Neural progenitor cell (in vitro differentiated cells): ENCODE measurements at regions not wholly inside any gene's neighbourhood (a gene's known extent, or its start where the extent isn't known, plus 50 kb on each side); places are given as distances from the start of the nearest gene placed in this dataset.

Experiments
- DNase-seq: peaks from one replicate; pipeline ENCODE4 v3.0.0-alpha.2; 2016; ENCODE audit warnings: low spot score
- H2AFZ ChIP-seq: fragments of 200-600 bp; sonication (generic); replicated peaks from 2 replicates; pipeline ENCODE4 v1.6.1; 2016; ENCODE audit warnings: antibody characterized with exemption
- H3F3A ChIP-seq: fragments of 200-600 bp; sonication (generic); 2 replicates; pipeline ENCODE4 v1.6.1; 2016; ENCODE audit warnings: antibody characterized with exemption, low read depth
- H3K27ac ChIP-seq: fragments of 200-600 bp; sonication (generic); 2 replicates; pipeline ENCODE4 v1.5.1; 2016; ENCODE audit warnings: mild to moderate bottlenecking
- H3K27me3 ChIP-seq: fragments of 200-600 bp; sonication (generic); 2 replicates; pipeline ENCODE4 v1.6.1; 2016; ENCODE audit warnings: mild to moderate bottlenecking, moderate library complexity
- H3K36me3 ChIP-seq: fragments of 200-600 bp; sonication (generic); 2 replicates; pipeline ENCODE4 v1.5.1; 2016
- H3K4me1 ChIP-seq: fragments of 200-600 bp; sonication (generic); 2 replicates; pipeline ENCODE4 v1.6.1; 2016; ENCODE audit warnings: mixed run types
- H3K4me2 ChIP-seq: fragments of 200-600 bp; sonication (generic); 2 replicates; pipeline ENCODE4 v1.6.1; 2016
- H3K4me3 ChIP-seq: fragments of 200-600 bp; sonication (generic); 2 replicates; pipeline ENCODE4 v1.5.1; 2016
- H3K79me2 ChIP-seq: fragments of 200-600 bp; sonication (generic); 2 replicates; pipeline ENCODE4 v1.6.1; 2016; ENCODE audit warnings: low read depth
- H3K9ac ChIP-seq: fragments of 200-600 bp; sonication (generic); 2 replicates; pipeline ENCODE4 v1.6.1; 2016
- H3K9me3 ChIP-seq: fragments of 200-600 bp; sonication (generic); 2 replicates; pipeline ENCODE4 v1.5.1; 2016; ENCODE audit warnings: low read depth
- H4K20me1 ChIP-seq: fragments of 200-600 bp; sonication (generic); 2 replicates; pipeline ENCODE4 v1.6.1; 2016; ENCODE audit warnings: low read depth
- H3K27ac Mint-ChIP-seq: 3 replicates; pipeline ENCODE4 v1.8.0; 2021; ENCODE audit warnings: mixed read lengths
- H3K27me3 Mint-ChIP-seq: 2 replicates; pipeline ENCODE4 v1.8.0; 2022; ENCODE audit warnings: low read depth, mild to moderate bottlenecking, inconsistent platforms, moderate library complexity, mixed read lengths; ENCODE audit not compliant: insufficient read depth
- H3K36me3 Mint-ChIP-seq: 3 replicates; pipeline ENCODE4 v1.8.0; 2021; ENCODE audit warnings: mixed read lengths
- H3K4me1 Mint-ChIP-seq: 3 replicates; pipeline ENCODE4 v1.8.0; 2021; ENCODE audit warnings: mixed read lengths
- H3K4me3 Mint-ChIP-seq: 3 replicates; pipeline ENCODE4 v1.8.0; 2021; ENCODE audit warnings: mild to moderate bottlenecking, moderate library complexity, mixed read lengths
- H3K9me3 Mint-ChIP-seq: 3 replicates; pipeline ENCODE4 v1.8.0; 2020; ENCODE audit warnings: mixed read lengths
- EZH2 ChIP-seq: fragments of 200-600 bp; sonication (generic); IDR thresholded peaks from 2 replicates; pipeline ENCODE4 v1.6.1; 2017; ENCODE audit warnings: antibody characterized with exemption, mild to moderate bottlenecking, moderate library complexity
- EZH2phosphoT487 ChIP-seq: fragments of 200-600 bp; sonication (generic); IDR thresholded peaks from 2 replicates; pipeline ENCODE4 v1.6.1; 2017; ENCODE audit warnings: antibody characterized with exemption
- TF ChIP-seq, protein P1 (sequence below): fragments of 200-600 bp; sonication (generic); IDR thresholded peaks from 2 replicates; pipeline ENCODE4 v1.5.1; 2017; ENCODE audit warnings: antibody characterized with exemption, mild to moderate bottlenecking

- no peaks in the 10 kb centered on the region for H3K4me1 Mint-ChIP-seq
- H3K36me3 ChIP-seq, result no peaks in the 10 kb centered on the region
- no peak overlapping the region for H3K27ac ChIP-seq
- no peak overlapping the region for H3K27ac Mint-ChIP-seq
- no peaks in the 10 kb centered on the region for H3F3A ChIP-seq
- H3K4me2 ChIP-seq, result no peak overlapping the region
- H3K4me3 ChIP-seq, result no peak overlapping the region
- DNase-seq, result no peak
- no peak overlapping the region for H3K9ac ChIP-seq
- no peak overlapping the region for H2AFZ ChIP-seq
- no peaks in the 10 kb centered on the region for H4K20me1 ChIP-seq
- no peaks in the 10 kb centered on the region for H3K9me3 Mint-ChIP-seq
- no peaks in the 10 kb centered on the region for H3K27me3 ChIP-seq
- no peaks in the 10 kb centered on the region for H3K79me2 ChIP-seq
- H3K9me3 ChIP-seq, result no peaks in the 10 kb centered on the region
- TF ChIP-seq EZH2 (no peak), EZH2phosphoT487 (no peak)
- TF ChIP-seq, protein P1, sequence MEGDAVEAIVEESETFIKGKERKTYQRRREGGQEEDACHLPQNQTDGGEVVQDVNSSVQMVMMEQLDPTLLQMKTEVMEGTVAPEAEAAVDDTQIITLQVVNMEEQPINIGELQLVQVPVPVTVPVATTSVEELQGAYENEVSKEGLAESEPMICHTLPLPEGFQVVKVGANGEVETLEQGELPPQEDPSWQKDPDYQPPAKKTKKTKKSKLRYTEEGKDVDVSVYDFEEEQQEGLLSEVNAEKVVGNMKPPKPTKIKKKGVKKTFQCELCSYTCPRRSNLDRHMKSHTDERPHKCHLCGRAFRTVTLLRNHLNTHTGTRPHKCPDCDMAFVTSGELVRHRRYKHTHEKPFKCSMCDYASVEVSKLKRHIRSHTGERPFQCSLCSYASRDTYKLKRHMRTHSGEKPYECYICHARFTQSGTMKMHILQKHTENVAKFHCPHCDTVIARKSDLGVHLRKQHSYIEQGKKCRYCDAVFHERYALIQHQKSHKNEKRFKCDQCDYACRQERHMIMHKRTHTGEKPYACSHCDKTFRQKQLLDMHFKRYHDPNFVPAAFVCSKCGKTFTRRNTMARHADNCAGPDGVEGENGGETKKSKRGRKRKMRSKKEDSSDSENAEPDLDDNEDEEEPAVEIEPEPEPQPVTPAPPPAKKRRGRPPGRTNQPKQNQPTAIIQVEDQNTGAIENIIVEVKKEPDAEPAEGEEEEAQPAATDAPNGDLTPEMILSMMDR, result no peak
- no peak overlapping the region for H3K4me3 Mint-ChIP-seq
- no peaks in the 10 kb centered on the region for H3K4me1 ChIP-seq
- H3K27me3 Mint-ChIP-seq, result no peaks in the 10 kb centered on the region
- H3K36me3 Mint-ChIP-seq, result no peaks in the 10 kb centered on the region
These were observed 344.6 kb upstream of the LRRC7 start for GRCh38 chr1:69223156-69223555.

DNA sequence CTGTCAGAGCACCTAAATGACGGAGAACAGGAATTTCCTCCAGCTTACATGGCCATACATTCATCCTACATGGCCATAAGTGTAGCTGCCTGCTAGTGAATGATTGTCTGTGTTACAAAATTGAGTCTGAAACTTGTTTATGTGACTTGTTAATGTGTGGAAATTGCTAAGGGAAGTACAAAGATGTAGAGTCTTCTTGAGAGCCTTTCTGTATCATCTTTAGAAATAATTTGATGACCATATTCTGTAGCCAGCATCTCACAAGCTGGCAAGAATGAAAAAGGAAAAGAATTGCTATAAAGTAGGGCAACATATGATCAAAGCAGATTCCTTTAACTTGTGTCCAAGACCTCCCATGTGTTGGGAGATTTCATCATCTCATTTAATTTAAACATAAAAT is 339.2 kb upstream of the LRRC7 start:
- Mint-ChIP-seq H3K27me3 (no peaks in the 10 kb centered on the region), H3K27ac (no peak overlapping the region), H3K9me3 (no peaks in the 10 kb centered on the region), H3K36me3 (no peaks in the 10 kb centered on the region), H3K4me1 (peaks cover 8% of the 10 kb centered on the region), H3K4me3 (no peak overlapping the region)
- H4K20me1 ChIP-seq, result no peaks in the 10 kb centered on the region
- no peak overlapping the region for H3K9ac ChIP-seq
- H3K27me3 ChIP-seq, result no peaks in the 10 kb centered on the region
- no peak overlapping the region for H3K4me3 ChIP-seq
- H3K36me3 ChIP-seq, result no peaks in the 10 kb centered on the region
- H3F3A ChIP-seq, result no peaks in the 10 kb centered on the region
- TF ChIP-seq, protein P1, result no peak
- TF ChIP-seq EZH2phosphoT487 (no peak), EZH2 (no peak)
- H3K79me2 ChIP-seq, result no peaks in the 10 kb centered on the region
- H2AFZ ChIP-seq, result no peak overlapping the region
- DNase-seq, result no peak
- no peaks in the 10 kb centered on the region for H3K4me1 ChIP-seq
- H3K27ac ChIP-seq, result no peak overlapping the region
- H3K4me2 ChIP-seq, result no peak overlapping the region
- no peaks in the 10 kb centered on the region for H3K9me3 ChIP-seq

DNA sequence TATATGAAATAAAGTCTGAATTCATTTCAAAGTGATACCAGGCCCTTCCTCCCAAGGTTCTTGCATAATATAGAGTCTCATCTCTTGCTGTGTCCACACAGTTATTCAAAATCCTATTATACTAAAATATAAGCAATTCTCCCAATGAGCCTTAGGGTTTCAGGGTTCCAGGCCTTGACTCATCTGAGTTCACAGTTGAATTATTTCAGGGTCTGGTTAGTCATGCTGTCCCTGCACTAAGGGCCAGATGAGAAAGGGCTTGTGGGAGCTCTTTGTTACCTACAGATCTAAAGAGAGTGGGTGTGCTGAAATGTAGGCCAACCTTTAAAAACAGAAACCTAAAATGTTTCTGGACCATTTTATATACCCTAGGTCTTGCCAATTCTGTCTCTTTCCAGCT is 337.5 kb upstream of the LRRC7 start:
- no peak overlapping the region for H3K4me2 ChIP-seq
- Mint-ChIP-seq H3K4me3 (no peak overlapping the region), H3K27me3 (no peaks in the 10 kb centered on the region), H3K4me1 (peaks cover 15% of the 10 kb centered on the region), H3K36me3 (no peaks in the 10 kb centered on the region), H3K27ac (no peak overlapping the region), H3K9me3 (no peaks in the 10 kb centered on the region)
- H3K4me1 ChIP-seq, result peaks cover 10% of the 10 kb centered on the region
- H3K27ac ChIP-seq, result no peak overlapping the region
- no peak overlapping the region for H3K4me3 ChIP-seq
- H3K36me3 ChIP-seq, result no peaks in the 10 kb centered on the region
- peak overlapping the region; percentile 57 for H2AFZ ChIP-seq
- no peaks in the 10 kb centered on the region for H3F3A ChIP-seq
- no peak overlapping the region for H3K9ac ChIP-seq
- H4K20me1 ChIP-seq, result no peaks in the 10 kb centered on the region
- H3K79me2 ChIP-seq, result no peaks in the 10 kb centered on the region
- DNase-seq, result no peak
- TF ChIP-seq EZH2phosphoT487 (no peak), EZH2 (no peak)
- TF ChIP-seq, protein P1, result no peak
- no peaks in the 10 kb centered on the region for H3K27me3 ChIP-seq
- no peaks in the 10 kb centered on the region for H3K9me3 ChIP-seq
